Fibroblast of skin of abdomen (primary cell): ENCODE measurements at regions not wholly inside any gene's neighbourhood (a gene's known extent, or its start where the extent isn't known, plus 50 kb on each side); places are given as distances from the start of the nearest gene placed in this dataset.
"Not testable (repeated sequence)": the region's sequence is repeated elsewhere in the genome, so short reads cannot be mapped to it uniquely, and the experiment has no call there.

Source experiments
- DNase-seq: peaks from one replicate; pipeline ENCODE4 v3.0.0-alpha.2; 2013

GRCh38 chr20:1825507-1825906 lies 69.7 kb upstream of the SIRPA start:
- peak; percentile 84 for DNase-seq

- no peak for DNase-seq
Observed at GRCh38 chr20:1824834-1825233, 70.4 kb upstream of the SIRPA start.

- no peak for DNase-seq
Observed at GRCh38 chr20:1824181-1824580, 71.0 kb upstream of the SIRPA start.

- no peak for DNase-seq
Observed at GRCh38 chr20:1823450-1823844, 71.8 kb upstream of the SIRPA start.

GRCh38 chr20:1822564-1823449 lies 72.4 kb upstream of the SIRPA start:
- no peak for DNase-seq

GRCh38 chr20:1820138-1821079 lies 74.8 kb upstream of the SIRPA start:
- peak; percentile 61 for DNase-seq

GRCh38 chr20:1819311-1820137 lies 75.7 kb upstream of the SIRPA start:
- no peak for DNase-seq

- DNase-seq, result no peak
Observed at GRCh38 chr20:1818895-1819294, 76.3 kb upstream of the SIRPA start.

- DNase-seq, result no peak
Observed at GRCh38 chr20:1818247-1818840, 76.9 kb upstream of the SIRPA start.

- no peak for DNase-seq
Observed at GRCh38 chr20:1817577-1818211, 77.5 kb upstream of the SIRPA start.

GRCh38 chr20:1816384-1817381 lies 78.5 kb upstream of the SIRPA start:
- peak; percentile 68 for DNase-seq

GRCh38 chr20:1815502-1816085 lies 79.6 kb upstream of the SIRPA start:
- DNase-seq, result no peak

GRCh38 chr20:1814861-1815260 lies 80.3 kb upstream of the SIRPA start:
- DNase-seq, result not testable (repeated sequence)

GRCh38 chr20:1813674-1814635 lies 81.3 kb upstream of the SIRPA start:
- no peak for DNase-seq

- peak; percentile 84 for DNase-seq
Observed at GRCh38 chr20:1813101-1813529, 82.1 kb upstream of the SIRPA start.

- DNase-seq, result no peak
Observed at GRCh38 chr20:1811621-1812498, 83.3 kb upstream of the SIRPA start.

GRCh38 chr20:1810926-1811620 lies 84.1 kb upstream of the SIRPA start:
- DNase-seq, result peak; percentile 69
